ENCODE measurements at regions not wholly inside any gene's neighbourhood (a gene's known extent, or its start where the extent isn't known, plus 50 kb on each side); places are given as distances from the start of the nearest gene placed in this dataset.
"Not testable (repeated sequence)": the region's sequence is repeated elsewhere in the genome, so short reads cannot be mapped to it uniquely, and the experiment has no call there.

- Histone ChIP-seq H3K36me3 (no peaks in the 10 kb centered on the region), H3K27ac (no peak overlapping the region), H3K4me1 (no peaks in the 10 kb centered on the region), H3K4me3 (no peak overlapping the region), H3K27me3 (no peaks in the 10 kb centered on the region), H3K9me3 (no peaks in the 10 kb centered on the region)
- TF ChIP-seq CTCF (IDR thresholded peaks at IDR 0.05): no peak
- FAIRE-seq (no peak), DNase-seq (no peak), ATAC-seq (peak in 1 of 4 donors; percentile 58)
- intact Hi-C loops (cut with DNase I): no loop called here
- 74 to 88% methylated on average over 1 of the region's 1 CpG for WGBS, 2 donors
Observed at GRCh38 chr7:46282155-46282554, 361.1 kb upstream of the IGFBP3 start.

- no peak for TF ChIP-seq CTCF (IDR thresholded peaks at IDR 0.05)
- ATAC-seq (no peak), DNase-seq (no peak), FAIRE-seq (no peak)
- Histone ChIP-seq H3K27ac (no peak overlapping the region), H3K27me3 (no peaks in the 10 kb centered on the region), H3K36me3 (no peaks in the 10 kb centered on the region), H3K9me3 (no peaks in the 10 kb centered on the region), H3K4me1 (no peaks in the 10 kb centered on the region), H3K4me3 (no peak overlapping the region)
- intact Hi-C loops (cut with DNase I): no loop called here
- 44 to 45% methylated on average over 2 of the region's 2 CpGs for WGBS, 2 donors
Observed at GRCh38 chr7:46281071-46281470, 360.0 kb upstream of the IGFBP3 start.

- TF ChIP-seq CTCF (IDR thresholded peaks at IDR 0.05): no peak
- H3K27me3 ChIP-seq: no peaks in the 10 kb centered on the region
- H3K36me3 ChIP-seq: no peaks in the 10 kb centered on the region
- DNase-seq (no peak), ATAC-seq (no peak), FAIRE-seq (no peak)
- no peaks in the 10 kb centered on the region for H3K9me3 ChIP-seq
- no peak overlapping the region for H3K4me3 ChIP-seq
- WGBS, 2 donors: 63 to 65% methylated on average over 2 of the region's 2 CpGs
- no peaks in the 10 kb centered on the region for H3K4me1 ChIP-seq
- intact Hi-C loops (cut with DNase I): no loop called here
- H3K27ac ChIP-seq: no peak overlapping the region
Observed at GRCh38 chr7:46279290-46279689, 358.2 kb upstream of the IGFBP3 start.

- Histone ChIP-seq H3K4me1 (no peaks in the 10 kb centered on the region), H3K27ac (no peak overlapping the region), H3K27me3 (no peaks in the 10 kb centered on the region), H3K4me3 (no peak overlapping the region), H3K9me3 (no peaks in the 10 kb centered on the region), H3K36me3 (no peaks in the 10 kb centered on the region)
- no peak for TF ChIP-seq CTCF (IDR thresholded peaks at IDR 0.05)
- no peak for FAIRE-seq
- WGBS, 2 donors: 49 to 73% methylated on average over 2 of the region's 2 CpGs
- no peak for DNase-seq
- intact Hi-C loops (cut with DNase I): no loop called here
- no peak for ATAC-seq
Observed at GRCh38 chr7:46264646-46265045, 343.6 kb upstream of the IGFBP3 start.

- FAIRE-seq; H3K4me3 ChIP-seq; H3K27me3 ChIP-seq; H3K36me3 ChIP-seq; DNase-seq; H3K4me1 ChIP-seq; H3K9me3 ChIP-seq; ATAC-seq; H3K27ac ChIP-seq; intact Hi-C loops (cut with DNase I): not testable (repeated sequence)
- 87 to 90% methylated on average over 9 of the region's 9 CpGs for WGBS, 2 donors
Observed at GRCh38 chr7:46261638-46262037, 340.6 kb upstream of the IGFBP3 start.

GRCh38 chr7:46259947-46260346 lies 338.9 kb upstream of the IGFBP3 start:
- no peaks in the 10 kb centered on the region for H3K27me3 ChIP-seq
- no peak for DNase-seq
- no peak overlapping the region for H3K27ac ChIP-seq
- FAIRE-seq: no peak
- H3K4me3 ChIP-seq: no peak overlapping the region
- 43 to 49% methylated on average over 1 of the region's 1 CpG for WGBS, 2 donors
- intact Hi-C loops (cut with DNase I): no loop called here
- H3K4me1 ChIP-seq: no peaks in the 10 kb centered on the region
- H3K9me3 ChIP-seq: no peaks in the 10 kb centered on the region
- no peak for TF ChIP-seq CTCF (IDR thresholded peaks at IDR 0.05)
- no peaks in the 10 kb centered on the region for H3K36me3 ChIP-seq
- ATAC-seq: no peak
